NB4 (cell line): ENCODE measurements at regions not wholly inside any gene's neighbourhood (a gene's known extent, or its start where the extent isn't known, plus 50 kb on each side); places are given as distances from the start of the nearest gene placed in this dataset.

ENCODE experiments used
- MYC ChIP-seq: IDR thresholded peaks from 2 replicates; pipeline ENCODE4 v1.6.1; 2011; ENCODE audit warnings: low read depth, low read length
- POLR2A ChIP-seq: IDR thresholded peaks from 2 replicates; pipeline ENCODE4 v1.6.1; 2011; ENCODE audit warnings: mild to moderate bottlenecking; ENCODE audit not compliant: insufficient read length; ENCODE audit errors: extremely low read depth
- TF ChIP-seq, protein P1 (sequence below): IDR thresholded peaks from one replicate; pipeline ENCODE4 v1.5.1; 2012; ENCODE audit warnings: low read depth, low read length
- TF ChIP-seq, protein P2 (sequence below): IDR thresholded peaks from 2 replicates; pipeline ENCODE4 v1.6.1; 2011; ENCODE audit warnings: low read depth, low read length

DNA sequence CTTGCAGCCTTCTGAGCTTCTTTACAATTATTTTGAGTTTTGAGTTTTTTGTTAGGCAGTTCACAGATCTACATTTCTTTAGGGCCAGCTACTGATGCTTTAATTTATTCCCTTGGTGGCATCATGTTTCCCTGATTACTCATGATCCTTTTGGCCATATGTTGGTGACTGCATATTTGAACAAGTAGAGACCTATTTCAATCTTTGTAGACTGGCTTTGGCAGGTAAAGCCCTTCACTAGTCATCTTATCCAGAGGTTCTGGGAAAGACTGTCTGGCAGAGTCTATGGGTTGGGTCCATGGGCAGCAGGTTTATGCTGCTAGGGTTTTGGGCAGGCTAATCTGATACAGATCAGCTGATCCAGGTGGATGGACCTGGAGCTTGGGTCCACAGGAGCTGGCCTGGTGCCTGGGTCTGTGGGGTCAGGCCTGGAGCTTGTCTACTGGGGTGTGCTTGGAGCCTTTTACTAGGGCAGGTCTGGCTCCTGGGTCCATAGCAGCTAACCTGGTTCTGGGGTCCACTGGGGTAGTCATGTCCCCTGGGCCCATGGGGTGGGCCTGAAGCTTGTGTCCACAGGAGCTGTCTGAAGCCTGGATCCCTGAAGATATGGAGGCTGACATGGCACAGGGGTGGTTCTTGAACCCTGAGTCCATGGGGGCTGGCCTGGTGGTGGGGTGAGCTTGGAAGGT lies 72.7 kb downstream of the GPR85 start:
- TF ChIP-seq POLR2A (no peak), MYC (no peak)
- TF ChIP-seq, protein P1, sequence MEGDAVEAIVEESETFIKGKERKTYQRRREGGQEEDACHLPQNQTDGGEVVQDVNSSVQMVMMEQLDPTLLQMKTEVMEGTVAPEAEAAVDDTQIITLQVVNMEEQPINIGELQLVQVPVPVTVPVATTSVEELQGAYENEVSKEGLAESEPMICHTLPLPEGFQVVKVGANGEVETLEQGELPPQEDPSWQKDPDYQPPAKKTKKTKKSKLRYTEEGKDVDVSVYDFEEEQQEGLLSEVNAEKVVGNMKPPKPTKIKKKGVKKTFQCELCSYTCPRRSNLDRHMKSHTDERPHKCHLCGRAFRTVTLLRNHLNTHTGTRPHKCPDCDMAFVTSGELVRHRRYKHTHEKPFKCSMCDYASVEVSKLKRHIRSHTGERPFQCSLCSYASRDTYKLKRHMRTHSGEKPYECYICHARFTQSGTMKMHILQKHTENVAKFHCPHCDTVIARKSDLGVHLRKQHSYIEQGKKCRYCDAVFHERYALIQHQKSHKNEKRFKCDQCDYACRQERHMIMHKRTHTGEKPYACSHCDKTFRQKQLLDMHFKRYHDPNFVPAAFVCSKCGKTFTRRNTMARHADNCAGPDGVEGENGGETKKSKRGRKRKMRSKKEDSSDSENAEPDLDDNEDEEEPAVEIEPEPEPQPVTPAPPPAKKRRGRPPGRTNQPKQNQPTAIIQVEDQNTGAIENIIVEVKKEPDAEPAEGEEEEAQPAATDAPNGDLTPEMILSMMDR = no peak
- TF ChIP-seq, protein P2, sequence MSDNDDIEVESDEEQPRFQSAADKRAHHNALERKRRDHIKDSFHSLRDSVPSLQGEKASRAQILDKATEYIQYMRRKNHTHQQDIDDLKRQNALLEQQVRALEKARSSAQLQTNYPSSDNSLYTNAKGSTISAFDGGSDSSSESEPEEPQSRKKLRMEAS = no peak
